Activated naive CD4-positive, alpha-beta T cell (primary cell): ENCODE measurements at regions not wholly inside any gene's neighbourhood (a gene's known extent, or its start where the extent isn't known, plus 50 kb on each side); places are given as distances from the start of the nearest gene placed in this dataset.
"Not testable (repeated sequence)": the region's sequence is repeated elsewhere in the genome, so short reads cannot be mapped to it uniquely, and the experiment has no call there.

Experiments used
- DNase-seq, 4 experiments: peaks; one replicate each; lab custom pipeline; 2025; lab: John Stamatoyannopoulos, UW

DNA sequence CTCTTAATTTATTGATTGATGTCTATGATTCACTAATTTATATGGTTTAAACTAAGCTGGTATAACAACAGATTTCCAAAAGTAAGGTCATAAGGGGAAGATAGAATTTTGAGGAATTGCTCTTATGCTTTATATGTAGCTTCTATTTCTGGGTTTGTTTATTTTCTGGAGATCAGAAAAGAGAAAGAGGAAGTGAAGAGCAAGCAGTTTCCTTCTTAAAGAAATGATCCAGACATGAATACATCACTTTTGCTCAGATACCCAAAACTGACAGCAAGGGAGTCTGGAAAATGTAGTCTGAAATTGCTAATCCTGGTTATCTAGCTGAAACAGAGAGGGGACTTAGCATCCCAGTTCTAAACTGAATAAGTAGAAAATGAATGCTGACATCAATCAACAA, 912.5 kb upstream of the CRIM1 start:
- DNase-seq = no peak

DNA sequence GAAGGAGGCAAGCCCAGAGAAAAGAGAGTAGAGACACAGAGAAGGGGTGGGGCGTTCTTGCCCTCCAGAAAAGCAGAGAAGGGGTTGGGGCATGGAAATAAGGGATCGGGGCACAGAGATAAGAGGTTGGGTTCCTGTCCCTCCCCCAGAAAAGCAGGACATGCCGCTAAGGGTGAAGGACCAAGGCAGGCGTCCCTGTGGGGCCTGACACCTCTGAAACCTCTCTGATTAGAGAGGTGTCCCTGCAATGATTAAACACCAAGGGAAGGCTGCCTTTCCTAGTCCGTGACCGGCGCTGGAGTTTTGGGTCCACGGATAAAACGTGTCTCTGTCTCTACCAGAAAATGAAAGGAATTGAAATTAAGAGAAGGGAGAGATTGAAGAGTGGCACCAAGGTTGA, 914.0 kb upstream of the CRIM1 start:
- not testable (repeated sequence) for DNase-seq

DNA sequence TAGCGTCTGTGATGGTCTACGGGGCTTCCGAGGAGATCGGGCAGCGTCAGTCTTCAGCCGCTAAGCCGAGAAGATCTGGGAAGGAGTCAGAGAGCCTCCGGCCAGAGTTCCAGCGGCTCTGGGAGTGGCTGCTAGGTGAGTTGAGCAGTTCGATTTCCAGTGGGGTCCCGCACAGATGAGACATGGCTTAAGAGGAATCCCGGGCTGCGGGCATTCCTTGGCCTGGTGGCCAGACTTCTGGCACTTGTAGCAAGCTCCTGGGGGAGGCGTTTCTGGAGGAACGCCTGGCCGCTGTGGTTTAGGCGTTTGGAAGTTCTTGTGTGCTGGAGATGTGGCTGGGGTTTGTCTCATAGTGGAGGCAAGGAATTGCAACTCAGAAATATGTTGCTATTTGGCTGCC, 915.3 kb upstream of the CRIM1 start:
- DNase-seq = not testable (repeated sequence)

DNA sequence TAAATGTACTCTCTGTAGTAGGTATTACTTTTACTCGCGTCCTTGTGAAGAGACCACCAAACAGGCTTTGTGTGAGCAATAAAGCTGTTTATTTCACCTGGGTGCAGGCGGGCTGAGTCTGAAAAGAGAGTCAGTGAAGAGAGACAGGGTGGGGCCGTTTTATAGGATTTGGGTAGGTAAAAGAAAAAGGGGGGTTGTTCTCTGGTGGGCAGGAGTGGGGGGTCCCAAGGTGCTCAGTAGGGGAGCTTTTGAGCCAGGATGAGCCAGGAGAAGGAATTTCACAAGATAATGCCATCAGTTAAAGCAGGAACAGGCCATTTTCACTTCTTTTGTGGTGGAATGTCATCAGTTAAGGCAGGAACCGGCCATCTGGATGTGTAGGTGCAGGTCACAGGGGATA, 918.7 kb upstream of the CRIM1 start:
- not testable (repeated sequence) for DNase-seq

DNA sequence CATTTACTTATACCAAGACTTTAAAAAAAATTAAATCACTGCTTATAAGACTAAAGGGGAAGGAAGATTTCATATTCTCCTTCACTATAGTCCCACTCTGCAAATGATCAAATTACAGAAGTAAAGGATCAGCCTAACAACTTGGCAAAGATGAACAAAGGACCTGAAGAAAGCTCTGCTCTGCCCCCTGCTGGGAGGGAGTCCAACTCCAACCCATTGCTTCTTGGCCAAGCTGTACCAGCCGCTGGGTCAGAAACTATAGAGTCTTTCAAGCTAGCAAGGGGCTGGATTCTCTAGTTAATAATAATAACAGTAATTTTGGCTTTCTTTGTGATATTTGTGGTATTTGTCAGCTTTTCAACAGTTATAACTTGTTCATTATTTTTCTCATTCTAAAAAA, 927.0 kb upstream of the CRIM1 start:
- DNase-seq = no peak

DNA sequence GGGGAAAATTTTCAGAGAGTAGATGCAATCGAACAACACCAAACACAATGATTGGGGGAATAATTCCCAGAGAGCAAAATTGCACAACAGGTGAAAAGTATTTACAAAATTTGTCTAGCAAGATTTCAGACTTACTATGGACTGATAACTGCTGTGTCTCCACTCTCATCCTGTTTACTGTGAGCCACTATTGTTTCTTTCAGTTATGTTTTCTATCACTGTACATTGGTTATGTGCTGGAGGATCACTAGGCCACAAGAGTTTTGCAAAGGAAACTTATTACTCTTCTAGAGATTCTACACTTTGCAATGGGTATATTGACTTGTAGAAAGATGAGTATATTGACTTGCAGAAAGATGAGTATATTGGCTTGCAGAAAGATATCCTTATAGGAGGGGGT, 934.1 kb upstream of the CRIM1 start:
- DNase-seq = no peak

DNA sequence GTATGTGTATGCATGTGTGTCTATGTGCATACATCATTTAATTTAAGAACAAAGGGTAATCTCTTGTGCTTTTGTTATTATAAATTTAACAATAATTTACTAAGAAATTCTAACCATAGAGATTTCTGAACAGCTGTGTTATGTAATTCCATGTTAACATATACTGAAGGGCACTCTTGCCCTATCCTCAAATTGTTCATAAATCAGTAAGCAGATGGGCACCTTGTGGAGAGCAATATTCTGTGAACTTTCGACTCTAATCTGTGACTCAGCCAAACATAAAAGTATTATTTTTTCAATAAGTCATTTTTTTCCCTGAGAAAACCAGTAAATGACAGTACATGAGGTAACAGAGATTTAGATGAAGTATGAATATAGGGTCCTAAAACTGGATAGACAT, 938.3 kb upstream of the CRIM1 start:
- no peak for DNase-seq

DNA sequence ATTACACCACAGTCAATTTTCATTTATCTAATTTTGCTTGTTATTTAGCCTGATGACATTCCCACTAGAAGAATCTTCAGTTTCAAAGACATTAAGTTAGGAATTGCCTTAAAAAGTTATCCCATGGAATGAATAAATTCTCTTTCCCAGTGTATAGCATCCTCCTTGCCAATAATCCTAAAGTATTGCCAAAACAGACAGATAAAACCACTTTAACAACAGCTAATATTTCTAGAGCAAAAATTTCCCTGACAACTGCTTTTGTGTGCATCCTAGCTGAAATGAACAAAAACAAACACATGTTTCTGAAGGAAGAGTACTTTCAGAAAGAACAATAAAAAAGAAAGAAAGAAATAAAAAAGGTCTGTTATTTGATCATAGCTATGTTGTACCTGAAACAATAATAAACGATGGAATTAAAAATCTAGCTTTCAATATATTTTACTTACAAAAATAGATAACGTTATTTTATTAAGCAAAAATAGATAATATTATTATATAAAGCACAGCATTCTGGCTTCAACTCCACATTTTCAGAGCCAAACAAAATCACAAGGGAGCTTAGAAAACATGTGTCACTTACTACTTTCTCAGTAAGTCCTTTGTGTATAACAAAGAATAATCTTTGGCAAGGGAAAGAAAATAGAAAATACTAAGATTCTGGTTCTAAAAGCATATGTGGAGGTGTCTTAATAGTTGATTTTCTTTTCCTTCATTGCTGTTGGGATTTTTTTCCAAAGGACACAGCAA, 939.0 kb upstream of the CRIM1 start:
- no peak for DNase-seq

DNA sequence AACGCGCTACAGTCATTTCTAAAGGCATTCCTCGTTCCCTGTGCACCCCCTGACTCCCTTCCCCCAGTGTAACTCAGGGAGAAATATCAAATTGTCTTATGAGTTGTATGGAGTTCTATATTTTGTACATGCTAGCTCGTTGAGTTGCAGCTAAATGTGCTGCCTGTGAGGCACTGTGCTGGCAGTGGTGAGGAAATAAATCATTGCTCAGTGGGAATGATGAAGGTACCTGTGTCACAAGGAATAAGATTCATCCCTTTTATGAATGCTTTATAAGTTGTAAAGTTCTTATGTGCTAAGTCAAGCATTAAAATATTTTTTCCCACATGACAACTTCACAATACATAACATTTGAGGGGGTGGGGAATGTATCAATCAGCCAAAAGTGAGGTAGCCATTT, 939.6 kb upstream of the CRIM1 start:
- DNase-seq = no peak

DNA sequence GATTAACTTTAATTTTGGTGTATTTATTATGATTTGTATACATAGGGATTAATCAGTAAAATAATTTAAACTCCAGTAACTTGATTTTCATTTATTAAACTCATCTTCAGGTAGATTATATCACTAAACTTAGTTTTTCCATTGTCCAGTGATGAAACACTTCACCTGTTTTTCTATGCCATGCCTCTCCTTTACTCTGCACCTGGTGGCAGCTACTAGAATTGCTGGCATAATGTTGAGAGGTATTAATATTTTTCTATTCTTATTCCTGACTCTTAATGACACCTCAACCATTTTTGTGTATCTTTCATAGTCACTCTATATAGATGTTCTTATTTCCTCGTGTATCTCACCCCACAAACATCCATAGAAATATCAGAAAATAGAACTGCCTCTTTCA, 940.3 kb upstream of the CRIM1 start:
- no peak for DNase-seq

DNA sequence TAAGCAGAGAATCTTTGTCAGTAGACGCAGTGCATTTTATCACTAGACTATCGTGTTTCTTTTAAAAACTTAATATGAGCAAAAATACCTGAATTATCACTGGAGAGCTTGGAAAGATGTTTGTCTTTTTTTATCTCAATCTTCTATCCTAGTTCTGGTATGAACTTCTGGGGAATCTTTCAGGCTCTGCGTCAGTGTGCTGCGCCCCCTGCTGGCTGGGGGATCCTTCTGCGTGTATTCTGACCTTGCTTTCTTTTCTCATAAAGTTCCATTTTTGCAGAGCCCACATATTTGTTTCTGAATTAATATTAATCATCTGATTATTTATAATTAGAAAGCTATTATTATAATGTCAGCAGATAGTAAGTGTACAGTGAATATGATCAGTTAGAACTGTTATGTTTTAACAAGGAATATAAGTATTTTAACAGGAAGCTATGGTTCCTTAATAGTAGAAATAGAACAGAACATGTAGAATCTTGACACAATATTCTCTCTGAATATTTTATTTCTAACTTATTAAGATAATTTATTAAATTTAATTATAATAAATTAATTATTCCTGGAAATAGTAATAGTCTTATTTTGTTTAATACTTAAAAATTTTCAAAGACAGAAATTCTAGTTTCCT, 945.0 kb upstream of the CRIM1 start:
- DNase-seq = peak in 1 of 4 experiments; percentile 6

DNA sequence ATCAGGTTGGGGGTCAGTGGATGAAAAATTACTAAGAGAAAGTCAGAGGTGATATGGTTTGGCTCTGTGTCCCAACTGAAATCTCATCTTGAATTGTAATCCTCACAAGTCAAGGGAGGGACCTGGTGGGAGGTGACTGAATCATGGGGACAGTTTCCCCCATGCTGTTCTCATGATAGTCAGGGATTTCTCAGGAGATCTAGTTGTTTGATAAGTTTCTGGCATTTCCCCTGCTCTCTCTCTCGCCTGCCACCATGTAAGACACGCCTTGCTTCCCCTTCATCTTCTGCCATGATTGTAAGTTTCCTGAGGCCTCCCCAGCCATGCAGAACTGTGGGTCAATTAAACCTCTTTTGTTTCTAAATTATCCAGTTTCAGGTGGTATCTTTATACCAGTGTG, 945.8 kb upstream of the CRIM1 start:
- no peak for DNase-seq

DNA sequence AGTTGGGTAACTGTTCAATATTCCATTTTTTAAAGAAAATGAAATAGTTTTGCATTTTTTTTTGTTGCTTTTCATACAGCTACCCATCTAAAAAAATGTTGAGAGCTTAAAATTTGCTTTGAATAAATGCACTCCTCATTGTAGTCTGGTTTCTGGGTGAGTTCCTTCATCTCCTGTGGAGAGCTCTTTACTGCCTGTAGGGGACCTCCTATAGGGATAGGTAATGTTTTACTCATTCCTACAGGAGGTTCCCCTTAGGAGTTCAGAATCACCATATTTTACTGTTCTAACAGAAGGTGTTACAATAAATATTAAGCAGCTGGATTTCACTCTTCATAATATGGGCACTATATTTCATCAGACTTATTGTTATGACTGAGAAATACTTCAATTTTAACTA, 947.3 kb upstream of the CRIM1 start:
- no peak for DNase-seq

DNA sequence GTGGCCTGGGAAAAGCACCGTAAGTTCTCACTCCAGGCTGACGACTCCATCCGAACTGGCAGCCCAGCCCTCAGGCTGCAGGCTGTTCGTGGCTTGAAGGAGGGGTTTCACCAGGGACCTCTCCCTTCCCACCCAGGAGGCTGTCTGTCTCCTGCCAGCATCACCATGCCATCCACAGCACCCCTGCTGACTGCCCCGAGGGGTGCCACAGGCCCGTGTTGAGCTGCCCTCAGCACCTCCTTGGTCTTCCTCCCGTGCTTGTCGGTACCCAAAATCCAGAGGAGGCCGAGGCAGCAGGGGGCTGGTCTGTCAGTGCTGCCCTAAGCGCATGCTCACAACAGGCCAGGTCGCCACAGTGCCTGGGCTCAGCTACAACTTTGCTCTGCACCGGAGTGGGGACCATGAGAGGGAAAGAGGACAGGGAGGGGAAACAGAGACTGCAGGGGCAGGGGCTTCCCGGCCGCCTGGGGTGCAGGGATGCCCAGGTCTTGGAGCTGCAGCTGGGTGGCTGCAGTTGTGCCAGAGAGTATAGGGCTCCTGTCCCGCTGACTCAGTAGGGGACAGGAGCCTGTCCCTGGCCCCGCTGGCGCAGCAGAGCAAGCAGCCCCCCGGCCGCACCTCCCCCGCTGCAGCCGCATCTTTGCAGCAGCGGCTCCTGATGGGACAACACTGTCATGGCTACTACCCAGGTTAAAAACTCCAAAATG, 963.7 kb upstream of the CRIM1 start:
- DNase-seq = no peak

DNA sequence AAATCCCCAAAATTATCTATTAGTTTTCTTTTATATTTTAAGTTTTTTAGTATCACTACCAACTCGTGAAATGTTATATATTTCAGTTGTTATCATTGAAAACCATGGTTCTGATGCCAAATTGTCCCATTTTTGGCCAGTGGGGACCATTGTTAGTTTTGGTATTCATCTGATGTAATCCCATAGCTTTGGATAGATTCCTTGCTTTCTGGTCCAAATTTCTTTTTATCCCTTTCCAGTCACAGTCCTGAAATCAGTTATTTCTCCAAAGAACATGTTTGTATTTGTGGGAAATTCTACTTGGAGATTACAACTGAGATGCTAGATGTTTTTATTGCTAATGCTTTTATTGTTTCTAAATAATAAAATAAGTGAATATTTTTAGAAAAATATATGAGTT, 976.8 kb upstream of the CRIM1 start:
- no peak for DNase-seq

DNA sequence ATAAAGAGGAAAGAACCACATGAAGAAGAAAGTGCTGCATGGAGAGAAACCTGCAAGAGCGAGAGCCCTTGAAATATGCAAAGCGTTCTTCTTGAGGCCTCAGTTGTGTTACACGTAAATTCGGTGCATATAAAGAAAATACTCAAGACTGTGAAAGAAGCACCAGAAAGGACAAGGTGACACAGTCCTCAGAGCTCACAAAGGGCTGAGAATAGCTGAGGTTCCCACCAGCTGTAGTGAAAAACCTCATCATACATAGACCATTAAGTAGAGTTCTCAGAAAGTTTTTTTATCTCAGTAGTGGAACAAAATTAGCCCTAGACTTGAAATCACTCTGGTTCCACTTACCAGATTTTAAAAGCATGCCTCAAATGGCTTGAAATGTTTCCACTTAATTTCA, 980.7 kb upstream of the CRIM1 start:
- no peak for DNase-seq

DNA sequence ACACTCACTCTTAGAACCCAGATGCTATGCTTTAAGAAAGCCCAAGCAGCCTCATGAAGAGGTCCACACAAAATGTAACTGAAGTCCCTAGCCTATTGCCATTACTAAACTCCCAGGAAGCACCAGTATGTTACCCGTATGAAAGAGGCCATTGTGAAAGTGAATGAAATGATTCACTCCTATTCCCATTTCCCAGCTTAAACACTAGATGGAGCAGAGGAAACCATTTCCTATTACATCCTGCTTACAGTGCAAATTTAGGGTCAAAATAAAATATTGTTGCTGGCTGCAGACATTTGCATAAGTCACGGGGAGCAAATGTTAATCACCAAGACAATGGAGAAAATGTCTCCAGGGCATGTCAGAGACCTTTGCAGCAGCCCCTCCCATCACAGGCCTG, 989.7 kb upstream of the CRIM1 start:
- DNase-seq = no peak

DNA sequence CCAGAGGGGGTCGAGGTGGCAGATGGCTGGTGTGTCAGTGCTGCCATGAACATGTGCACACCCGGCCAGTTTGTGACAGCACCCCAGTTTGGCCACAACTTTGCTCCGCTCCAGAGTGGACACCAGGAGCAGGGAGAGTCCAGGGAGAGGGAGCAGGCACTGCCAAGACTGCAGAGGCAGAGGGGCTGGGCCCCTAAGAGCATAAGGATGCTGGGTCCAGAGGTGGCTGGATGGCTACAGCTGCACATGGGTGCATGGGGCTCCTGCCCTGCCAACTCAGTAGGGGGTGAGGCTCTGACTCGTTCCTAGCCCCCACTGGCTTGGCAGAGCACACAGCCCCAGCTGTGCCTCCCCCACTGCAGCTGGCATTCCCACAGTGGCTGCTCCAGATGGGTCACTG, 999.2 kb upstream of the CRIM1 start:
- no peak for DNase-seq

DNA sequence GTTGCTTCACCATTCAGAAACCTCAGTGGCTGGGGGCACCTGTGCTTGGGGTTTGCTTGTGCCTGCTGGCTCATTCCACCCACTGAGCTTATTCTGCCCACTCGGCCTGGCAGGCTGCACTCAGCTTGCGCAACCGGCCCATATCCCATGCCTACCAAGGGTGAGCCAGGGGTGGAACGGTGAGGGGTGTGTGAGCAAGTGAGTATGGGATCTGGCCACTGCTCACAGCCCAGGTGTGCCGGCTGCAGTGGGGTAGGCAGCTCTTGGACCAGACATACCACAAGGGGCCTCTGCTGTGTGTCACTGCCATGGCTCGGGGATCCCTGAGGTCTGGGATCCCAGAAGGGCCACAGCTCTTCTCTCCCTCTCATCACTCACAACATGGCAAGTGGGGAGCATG, 1000.5 kb upstream of the CRIM1 start:
- DNase-seq = no peak

DNA sequence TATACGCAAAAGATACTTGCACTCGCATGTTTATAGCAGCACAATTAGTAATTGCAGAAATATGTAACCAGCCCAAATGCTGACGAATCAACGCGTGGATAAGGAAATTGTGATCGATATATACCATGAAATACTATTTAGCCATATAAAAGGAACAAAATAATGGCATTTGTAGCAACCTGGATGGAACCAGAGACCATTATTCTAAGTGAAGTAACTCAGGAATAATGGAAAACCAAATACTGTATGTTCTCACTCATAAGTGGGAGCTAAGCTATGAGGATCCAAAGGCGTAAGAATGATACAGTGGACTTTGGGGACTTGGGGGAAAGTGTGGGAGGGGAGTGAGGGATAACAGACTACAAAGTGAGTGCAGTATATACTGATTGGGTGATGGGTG, 1008.0 kb upstream of the CRIM1 start:
- DNase-seq = no peak

DNA sequence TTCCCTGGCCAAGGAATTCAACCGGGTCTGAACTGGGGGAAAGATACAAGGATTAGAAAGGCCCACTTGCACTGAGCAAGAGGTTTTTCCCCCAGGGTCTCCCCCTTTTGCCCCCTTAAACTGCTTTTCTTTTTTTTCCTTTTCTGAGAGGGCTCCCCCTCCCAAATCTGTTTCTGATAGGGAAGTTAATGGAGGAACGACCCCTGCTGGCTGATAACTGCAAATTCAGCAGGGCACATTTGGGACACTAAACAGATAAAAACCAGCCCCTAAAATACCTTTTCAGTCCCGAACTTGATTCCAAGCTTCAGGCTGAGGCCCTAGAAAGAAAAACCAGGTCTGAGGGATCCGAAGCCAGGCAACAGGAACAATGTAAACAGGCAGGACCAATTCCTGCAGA, 1012.4 kb upstream of the CRIM1 start:
- no peak for DNase-seq

DNA sequence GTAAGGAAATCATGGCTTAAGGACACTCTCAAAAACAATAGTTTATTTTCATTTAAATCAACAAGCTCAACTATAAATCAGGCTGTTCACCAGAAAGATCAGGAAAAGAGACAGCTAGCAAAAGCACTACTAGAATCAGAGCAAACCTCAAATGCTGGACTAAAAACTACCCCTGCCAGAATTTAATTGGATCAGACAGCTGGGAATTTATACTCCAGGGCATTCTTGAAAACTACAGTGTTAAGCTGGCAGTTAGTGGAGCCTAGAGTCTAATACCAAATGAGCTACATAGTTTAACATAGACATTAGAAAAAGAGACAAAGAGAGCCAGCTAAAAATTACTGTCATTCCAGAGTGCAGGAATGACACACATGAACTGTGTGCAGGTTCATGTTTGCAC, 1016.4 kb upstream of the CRIM1 start:
- DNase-seq = no peak

DNA sequence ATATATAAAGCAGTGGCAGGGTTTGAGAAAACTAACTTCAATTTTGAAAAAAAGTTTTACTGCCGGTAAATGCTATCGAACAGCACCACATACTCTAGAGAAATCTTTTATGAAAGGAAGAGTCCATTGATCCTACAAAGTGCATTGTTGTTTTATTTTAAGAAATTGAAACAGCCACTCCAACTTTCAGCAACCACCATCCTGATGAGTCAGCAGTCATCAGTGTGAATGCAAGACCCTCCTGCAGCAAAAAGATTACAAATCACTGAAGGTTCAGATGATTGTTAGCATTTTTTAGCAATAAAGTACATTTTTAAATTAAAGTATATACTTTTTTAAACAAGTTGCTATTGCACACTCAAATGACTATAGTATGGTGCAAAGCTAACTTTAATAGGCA, 1017.7 kb upstream of the CRIM1 start:
- no peak for DNase-seq

DNA sequence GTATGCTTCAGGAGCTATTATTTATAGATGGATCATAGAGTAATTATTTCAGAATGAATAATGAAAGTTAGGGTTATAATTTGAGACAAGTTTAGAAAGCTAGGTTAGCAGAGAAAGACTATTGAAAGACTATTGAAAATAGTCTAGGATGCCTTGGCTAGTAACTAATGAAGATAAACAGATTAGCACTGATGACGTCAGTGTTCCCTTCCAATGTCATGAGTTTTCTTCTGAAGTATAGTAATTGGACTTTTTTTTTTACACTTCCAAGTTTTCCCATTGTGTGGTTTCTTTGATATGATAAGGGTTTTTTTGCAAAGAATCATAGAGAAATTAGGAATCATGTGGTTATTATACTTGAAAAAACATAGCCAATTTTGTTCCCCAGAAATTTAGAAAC, 1041.5 kb upstream of the CRIM1 start:
- no peak for DNase-seq
